GM19463 (cell line): ENCODE measurements at regions not wholly inside any gene's neighbourhood (a gene's known extent, or its start where the extent isn't known, plus 50 kb on each side); places are given as distances from the start of the nearest gene placed in this dataset.
"Not testable (repeated sequence)": the region's sequence is repeated elsewhere in the genome, so short reads cannot be mapped to it uniquely, and the experiment has no call there.

ENCODE experiments used
- ATAC-seq: cut with Tn5 transposase; IDR thresholded peaks from one replicate; pipeline ENCODE4 v1.9.1; 2021; ENCODE audit warnings: mild to moderate bottlenecking, moderate library complexity; ENCODE audit not compliant: unreplicated experiment

DNA sequence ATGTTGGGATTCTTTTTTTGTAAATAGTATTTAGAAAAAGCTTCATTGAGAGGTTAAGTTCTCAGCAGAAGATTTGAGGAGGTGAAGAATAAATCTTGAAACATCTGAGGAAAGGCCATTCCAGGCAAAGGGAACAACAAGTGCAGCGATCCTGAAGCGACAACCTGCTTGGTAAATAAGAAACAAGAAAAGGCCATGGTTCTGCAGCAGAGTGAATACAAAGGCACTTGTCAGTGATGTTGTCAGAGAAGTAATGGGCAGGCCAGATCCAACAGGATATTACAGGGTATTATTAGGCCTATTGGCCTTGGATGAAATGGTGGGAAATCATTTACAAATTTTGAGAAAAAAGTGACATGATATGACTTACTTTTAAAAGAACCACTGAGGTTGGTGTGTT, 960.0 kb downstream of the PLA2G4A start:
- no peak for ATAC-seq

DNA sequence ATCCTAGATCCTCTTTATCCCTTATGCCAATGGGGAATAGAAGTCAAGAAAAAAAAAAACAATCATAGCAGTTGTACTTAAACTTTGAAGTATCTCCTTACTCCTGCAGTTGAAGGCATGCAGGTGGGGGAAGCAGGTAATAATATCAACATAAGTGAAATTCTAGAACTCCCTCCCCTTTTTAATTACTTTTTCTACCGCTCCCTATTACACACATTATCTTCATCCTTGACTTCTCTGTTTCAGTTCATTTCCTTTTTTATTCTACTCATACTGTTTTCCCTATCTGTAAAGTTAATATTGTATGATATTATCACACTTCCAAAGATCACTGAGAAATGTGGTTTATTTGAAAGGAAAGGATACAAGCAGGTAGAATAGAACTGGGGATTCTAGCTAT, 962.0 kb downstream of the PLA2G4A start:
- no peak for ATAC-seq

DNA sequence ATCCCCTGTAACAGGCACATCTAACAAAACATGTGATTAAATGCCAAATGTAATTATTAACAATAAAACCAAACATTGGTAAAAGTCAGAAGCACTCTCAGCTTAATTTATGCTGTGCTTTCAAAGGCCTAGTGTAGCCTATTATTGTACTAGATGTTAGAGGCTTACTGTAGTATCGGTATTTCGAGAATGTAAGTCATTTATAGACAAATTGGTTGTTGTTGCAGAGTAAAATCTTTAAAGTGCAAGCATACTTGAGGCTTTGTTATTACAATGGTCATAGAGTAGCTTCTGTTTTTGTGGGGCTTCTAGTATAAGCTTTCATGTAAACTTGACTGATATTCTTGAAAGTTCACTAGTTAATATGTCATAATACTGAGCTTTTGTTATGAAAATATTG, 965.8 kb downstream of the PLA2G4A start:
- no peak for ATAC-seq

DNA sequence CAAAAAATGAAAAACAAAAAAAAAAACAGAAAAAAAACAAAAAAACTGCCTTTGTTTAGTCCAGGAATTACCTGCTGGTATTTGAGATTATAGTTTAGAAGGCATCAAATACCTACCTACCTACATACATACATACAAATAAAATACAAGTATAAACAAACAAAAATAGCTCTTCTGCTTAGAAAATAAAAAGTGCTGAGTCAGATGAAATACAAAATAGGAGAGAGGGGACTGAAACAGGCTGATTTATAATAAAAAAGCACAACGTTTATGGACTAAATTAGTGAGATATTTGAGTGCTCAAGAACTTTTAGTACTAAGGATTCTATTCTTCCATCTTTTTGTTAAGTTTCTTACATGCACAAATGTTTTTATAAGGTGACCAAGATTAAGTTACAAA, 980.8 kb downstream of the PLA2G4A start:
- ATAC-seq: no peak

DNA sequence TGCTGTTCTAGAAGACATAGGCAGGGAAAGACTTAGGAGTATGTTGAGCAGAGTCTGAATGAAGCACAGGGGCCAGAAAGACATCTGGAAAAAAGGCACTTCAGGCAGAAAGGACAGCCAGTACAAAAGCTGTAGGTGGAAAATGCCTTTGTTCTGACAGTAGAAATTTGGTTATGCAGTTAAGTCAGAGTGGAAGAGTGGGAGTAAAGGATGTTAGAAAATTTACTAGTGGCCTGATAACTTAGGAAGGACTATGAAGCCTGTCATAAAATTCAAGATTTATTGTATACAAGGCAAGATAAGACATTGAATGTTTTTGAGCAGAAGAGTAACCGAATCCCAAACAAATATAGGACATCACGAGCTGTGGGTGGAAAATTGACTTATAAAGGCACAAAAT, 987.9 kb downstream of the PLA2G4A start:
- no peak for ATAC-seq

DNA sequence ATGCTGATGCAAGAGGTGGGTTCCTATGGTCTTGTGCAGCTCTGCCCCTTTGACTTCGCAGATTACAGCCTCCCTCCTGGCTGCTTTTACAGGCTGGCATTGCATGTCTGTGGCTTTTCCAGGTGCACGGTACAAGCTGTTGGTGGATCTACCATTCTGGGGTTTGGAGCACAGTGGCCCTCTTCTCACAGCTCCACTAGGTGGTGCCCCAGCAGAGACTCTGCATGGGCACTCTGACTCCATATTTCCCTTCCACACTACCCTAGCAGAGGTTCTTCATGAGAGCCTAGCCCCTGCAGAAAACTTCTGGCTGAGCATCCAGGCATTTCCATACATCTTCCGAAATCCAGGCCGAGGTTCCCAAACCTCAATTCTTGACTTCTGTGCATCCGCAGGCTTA, 989.0 kb downstream of the PLA2G4A start:
- no peak for ATAC-seq

DNA sequence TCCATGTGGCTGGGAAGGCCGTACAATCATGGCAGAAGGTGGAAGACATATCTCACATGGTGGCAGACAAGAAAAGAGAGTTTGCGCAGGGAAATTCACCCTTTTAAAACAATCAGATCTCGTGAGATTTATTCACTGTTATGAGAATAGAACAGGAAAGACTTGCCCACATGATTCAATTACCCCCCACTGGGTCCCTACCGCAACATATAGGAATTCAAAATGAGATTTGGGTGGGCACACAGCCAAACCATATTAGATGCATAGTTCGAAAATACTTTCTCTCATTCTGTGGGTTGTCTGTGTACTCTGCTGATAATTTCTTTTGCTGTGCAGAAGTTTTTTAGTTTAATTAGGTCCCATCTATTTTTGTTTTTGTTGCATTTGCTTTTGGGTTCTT, 990.3 kb downstream of the PLA2G4A start:
- ATAC-seq: no peak

DNA sequence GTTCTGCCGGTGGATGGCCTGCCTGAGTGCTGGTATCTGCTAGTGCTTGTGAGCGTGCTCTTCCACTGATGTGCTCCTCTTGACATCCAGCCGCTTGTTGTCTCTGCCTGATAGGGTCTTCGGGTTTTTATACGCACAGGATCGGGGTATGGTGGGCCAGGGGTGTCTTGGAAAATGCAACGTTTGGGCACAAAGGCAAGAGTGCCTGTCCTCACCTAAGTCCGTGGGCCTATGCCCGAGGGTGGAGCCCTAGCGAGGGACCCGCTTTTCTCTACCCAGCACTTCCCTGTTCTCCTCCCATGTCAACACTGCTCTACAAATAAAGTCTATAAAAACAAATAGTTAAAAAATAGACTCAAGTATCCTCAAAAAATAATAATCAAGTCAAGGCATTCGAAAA, 1007.8 kb downstream of the PLA2G4A start:
- no peak for ATAC-seq

DNA sequence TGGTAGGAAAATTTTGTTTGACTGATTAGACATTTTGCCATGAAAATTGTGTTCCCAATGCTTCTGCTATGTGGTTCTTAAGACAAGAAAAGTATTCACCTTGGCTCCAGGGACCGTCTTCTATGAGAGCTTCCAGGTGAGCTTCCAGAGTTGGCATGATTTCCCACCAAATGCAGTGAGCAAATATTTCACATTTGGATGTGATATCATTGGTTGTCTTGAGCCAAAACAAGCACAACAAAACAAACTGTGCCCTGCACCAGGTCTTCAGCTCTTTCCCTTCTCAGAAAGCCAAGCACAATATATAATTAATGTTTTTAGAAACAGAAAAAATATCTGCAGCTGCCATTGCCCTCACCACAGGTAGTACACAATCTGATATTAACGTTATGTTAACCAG, 1009.0 kb downstream of the PLA2G4A start:
- ATAC-seq: no peak

DNA sequence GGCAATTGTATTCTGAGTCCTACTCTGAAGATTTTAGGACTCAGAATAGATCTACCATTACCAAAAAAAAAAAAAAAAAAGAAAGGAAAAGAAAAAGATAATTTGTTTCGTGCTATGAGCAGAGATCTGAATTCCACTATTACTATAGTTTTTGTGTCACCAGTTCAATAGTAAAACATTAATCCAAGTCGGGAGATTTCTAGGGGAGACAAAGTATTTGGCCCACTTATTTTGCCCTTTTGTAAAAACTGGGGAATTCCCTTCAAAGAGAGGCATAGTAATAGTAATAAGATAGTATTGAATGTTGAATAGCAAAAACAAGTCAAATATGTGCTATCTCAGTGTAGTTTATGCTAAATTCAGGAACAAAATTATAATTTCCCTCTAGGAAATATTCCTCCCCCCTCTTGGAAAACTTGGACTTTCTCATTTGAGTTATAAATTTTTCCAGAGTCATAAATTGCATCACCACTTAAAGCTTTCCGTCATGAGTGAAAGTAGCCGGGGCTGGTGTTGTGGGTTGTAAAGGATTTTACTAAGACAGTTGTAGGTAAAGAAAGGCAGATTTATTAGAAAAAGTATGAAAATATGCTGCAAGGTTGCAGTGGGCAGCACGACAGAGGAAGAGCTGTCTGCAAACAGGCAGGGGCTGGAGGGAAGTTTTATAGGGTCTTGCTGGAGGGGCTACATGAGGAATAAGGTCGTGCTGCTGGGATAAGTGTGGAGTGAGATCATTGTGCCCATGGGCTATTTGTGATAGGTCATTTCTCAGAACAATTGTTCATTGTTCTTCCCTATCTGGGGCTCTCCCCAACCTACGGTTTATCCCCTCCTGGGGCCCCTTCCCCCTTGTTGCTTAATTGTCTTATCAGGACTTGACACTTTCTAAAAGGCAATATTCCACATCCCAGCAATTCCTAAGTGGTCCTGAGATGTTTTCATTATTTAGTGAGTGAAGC, 1009.9 kb downstream of the PLA2G4A start:
- no peak for ATAC-seq

DNA sequence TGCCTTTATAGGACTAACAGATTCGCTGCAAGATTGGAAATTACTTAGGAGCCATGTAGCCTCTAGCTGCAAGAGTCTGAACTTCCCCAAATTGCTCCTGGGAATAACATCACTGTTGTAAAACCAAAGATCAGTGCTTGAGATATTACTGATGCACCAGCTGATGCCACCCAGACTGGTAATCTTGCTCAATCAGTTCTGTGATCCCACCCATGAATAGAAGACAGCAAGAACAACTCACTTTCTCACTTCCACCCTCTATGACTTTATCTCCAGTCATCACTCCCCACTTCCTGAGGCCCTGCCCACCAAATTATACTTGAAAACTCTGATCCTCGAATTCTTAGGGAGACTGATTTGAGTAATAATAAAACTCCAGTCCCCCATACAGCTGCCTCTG, 1011.1 kb downstream of the PLA2G4A start:
- ATAC-seq: no peak

DNA sequence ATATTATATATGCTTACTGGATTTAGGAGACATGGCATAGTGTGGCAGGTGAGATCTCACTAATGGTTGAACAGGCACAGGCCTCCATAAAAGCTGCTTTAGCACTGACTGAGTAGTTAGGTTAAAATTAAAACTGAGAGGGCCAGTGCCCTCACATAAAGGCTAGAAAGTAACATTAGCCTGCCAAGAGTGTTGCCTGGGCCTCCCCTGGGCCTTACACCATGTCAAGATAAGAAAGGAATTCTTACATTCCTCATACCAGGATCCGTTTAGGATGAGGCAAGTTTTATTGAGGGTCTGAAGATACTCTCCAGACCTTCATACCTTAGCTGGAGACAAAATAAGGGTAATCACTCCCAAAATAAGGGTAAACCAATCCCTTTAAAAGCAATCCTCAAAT, 1011.8 kb downstream of the PLA2G4A start:
- ATAC-seq: no peak

DNA sequence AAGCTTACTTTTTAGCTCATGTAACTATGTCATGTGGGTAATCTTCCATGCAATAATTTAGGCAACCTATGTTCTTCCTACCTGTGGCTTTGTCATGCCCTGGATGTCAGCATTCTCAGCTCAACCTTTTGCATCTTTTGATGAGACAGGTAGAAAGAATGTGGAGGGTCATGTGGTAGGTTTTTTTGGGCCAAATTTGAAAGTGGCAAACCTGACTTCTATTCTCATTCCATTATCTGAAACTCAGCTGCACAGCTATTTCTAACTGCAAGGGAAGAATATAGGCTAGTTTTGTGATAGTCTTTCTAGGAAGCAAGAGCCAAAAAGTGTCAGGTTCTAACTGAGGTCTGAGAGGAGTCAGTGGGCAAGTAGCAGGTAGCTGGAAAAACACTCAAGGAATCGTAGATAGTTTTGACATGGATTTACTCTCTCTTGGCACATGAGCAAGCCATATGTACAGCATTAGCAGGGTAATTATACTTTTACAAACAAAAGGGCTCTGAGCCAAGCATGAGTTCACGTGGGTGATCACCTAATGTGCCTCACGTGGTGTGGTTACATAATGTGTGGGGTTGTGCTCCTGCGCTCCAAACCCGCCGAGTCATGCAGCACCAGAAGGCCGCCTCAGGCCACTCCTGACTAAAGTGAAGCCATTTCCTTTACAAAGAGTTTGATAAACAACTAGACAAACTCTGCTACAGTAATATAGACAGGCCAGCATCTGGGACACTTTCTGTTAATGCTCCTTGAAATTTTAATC, 1013.8 kb downstream of the PLA2G4A start:
- ATAC-seq: no peak

DNA sequence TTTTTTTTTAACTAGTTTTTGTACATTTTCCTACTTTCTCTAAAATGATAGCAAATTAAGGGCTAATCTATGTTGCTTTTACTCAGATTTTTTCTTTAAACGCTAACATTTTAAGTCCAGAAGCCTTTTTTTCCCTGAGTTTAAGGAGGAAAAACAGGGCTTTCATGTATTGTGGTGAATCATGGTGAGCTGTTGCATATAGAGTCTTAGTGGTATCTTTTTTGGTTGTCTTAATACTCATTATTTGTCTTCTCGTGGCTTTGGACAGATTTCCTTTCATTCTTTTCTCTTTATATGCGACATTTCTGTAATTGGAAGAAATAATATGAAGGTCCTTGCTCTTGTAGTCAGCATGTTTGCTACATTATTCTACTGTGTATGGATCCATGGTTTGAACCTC, 1015.6 kb downstream of the PLA2G4A start:
- no peak for ATAC-seq

DNA sequence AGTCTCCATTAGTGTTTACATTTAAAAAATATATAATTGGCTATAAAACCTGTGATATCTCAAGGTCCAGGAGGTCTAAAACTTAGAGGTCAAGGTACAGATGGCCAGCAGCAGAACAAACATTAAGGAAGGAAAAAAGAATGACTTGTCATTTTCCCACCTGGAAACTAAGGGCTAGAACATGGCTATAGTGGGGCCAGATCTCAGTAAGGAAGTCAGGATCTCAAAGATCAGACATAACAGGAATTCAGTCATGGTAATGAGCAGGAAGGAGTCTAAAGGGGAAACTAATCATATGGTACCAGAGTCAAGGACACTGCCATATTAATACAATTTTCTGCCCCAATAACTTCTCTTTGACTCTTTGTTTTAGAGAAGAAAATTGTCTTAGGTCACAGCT, 1018.8 kb downstream of the PLA2G4A start:
- ATAC-seq: no peak

DNA sequence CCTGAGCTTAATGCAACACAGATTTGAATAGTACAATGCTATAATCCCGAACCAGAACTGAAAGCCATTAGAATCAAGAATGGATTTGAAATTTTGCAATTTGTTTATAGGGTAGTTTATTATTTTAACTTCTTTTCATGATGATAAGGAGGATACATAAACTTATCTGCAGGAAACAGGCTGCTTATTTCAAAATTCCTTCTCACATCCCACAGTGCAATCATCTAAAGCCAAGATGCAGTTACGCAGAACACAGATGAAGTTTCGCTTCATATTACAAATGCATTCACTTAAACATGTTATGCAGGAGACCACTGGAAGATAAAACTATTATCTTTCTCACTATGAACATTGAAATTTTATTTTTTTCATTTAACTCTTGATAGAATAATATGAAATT, 1019.6 kb downstream of the PLA2G4A start:
- ATAC-seq: no peak

DNA sequence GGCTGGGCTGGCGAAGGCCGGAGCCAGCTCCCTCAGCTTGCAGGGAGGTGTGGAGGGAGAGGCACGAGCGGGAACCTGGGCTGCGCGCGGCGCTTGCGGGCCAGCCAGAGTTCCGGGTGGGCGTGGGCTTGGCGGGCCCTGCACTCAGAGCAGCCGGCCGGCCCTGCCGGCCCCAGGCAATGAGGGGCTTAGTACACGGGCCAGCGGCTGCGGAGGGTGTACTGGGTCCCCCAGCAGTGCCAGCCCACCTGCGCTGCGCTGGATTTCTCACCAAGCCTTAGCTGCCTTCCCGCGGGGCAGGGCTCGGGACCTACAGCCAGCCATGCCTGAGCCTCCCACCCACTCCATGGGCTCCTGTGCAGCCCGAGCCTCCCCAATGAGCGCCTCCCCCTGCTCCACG, 1021.4 kb downstream of the PLA2G4A start:
- not testable (repeated sequence) for ATAC-seq

DNA sequence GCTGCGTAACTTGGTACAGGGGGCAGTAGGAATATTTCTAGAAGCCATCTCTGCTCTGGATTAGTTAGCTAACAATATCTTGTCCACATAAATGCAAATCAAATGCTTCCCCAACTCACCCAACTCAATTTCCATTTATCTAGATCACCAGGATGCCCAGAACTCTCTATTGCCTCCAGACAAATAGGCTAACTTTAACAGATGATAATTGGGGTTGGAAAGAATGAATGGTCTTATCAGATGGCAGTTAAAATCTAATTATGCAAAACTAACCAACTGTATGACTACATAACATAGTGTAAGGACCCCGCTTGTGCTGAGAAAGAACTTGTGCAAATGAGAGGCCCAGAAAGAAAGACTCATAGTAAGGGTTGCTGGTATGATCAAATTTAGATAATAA, 1024.8 kb downstream of the PLA2G4A start:
- ATAC-seq: no peak

DNA sequence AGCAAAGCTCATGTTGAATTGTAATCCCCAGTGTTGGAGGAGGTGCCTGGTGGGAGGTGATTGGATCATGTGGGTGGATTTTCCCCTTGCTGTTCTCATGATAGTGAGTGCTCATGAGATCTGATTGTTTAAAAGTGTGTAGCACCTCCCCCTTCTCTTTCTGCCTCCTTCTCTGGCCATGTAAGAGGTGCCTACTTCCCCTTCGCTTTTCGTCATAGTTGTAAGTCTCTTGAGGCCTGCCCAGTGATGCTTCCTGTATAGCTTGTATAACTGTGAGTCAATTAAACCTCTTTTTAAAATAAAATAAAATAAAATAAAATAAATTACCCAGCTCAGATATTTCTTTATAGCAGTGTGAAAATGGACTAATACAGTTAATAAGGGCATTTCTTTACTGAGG, 1025.7 kb downstream of the PLA2G4A start:
- ATAC-seq: no peak

DNA sequence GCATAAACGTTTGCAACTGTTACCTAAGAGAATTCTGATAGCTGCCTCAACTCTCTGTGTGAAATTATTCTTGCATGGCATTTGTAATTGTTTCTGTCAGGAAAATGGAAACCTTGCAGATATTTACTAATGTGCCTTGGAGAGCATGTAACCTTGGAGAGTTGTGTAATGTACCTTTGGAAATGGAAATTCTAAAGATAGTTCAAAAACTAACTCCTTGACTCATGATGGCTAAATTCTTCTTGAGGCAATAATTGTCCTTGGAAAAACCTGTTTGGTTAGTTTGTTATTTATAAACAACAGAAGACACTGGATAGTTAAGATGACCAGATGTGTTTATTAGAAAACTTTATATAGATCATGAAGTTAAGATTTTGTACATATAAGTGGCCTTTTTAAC, 1033.8 kb downstream of the PLA2G4A start:
- no peak for ATAC-seq

DNA sequence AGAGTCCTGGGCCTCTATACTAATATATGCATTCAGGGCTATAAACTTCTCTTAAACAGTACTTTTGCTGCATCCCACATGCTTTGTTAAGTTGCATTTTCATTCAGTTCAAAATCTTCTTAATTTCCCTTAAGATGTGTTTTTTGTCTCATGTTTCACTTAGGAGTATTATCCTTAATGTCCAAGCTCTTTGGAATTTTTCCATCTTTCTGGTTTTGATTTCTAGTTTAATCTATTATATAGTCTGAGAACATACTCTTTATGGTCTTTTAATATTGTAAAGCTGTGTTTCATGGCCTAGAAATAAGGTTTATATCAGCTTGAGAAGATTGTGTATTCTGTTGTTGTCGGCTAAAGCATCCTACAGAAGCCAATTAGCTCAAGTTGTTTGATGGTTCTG, 1041.8 kb downstream of the PLA2G4A start:
- ATAC-seq: no peak

DNA sequence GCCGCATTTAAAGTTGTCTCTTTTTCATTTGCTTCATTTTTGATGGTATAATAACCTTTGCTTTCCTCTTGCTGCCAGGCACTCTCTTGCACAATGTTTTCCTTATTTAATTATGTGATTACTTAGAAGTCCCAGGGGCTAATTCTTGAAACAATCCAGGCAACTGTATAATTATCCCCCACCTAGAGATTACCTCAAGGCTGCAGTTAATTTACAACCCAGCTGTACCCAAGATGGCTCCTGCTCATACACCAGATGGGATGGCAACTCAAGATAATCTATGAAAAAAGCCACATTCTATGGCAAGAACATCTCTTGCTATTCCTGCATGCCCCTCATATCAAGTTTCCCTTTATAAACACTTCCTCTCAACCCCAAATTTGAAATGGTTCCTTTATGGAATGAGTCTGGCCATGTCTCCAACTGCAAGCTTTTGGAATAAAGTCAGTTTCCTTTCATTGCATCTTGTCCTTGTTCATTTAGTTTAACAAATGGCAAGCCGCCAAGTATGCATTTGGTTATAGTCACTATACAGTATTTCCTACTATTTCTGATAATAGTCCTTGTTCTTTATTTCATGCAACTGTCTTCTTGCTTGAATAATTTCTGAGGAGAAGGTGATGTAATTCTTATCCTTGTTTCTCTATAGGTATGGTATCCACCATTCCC, 1042.6 kb downstream of the PLA2G4A start:
- ATAC-seq: no peak
